Posterior vena cava (tissue), 2 donors: ENCODE measurements at regions not wholly inside any gene's neighbourhood (a gene's known extent, or its start where the extent isn't known, plus 50 kb on each side); places are given as distances from the start of the nearest gene placed in this dataset.

Experiments
- DNase-seq: peaks from one replicate; pipeline ENCODE4 v3.0.0-alpha.2; 2020; ENCODE audit warnings: low spot score
- intact Hi-C, 2 donors: fragments of 100-400 bp; cut with DNase I; formaldehyde crosslinking; loops; one replicate each; pipeline versions ENCODE4 v1.14.1 to v1.14.2; 2022 to 2023
- donor health status: DM: yes; HTN: yes; CAD: no.
- donor health status: DM: yes; HTN: yes; CAD: no.

DNA sequence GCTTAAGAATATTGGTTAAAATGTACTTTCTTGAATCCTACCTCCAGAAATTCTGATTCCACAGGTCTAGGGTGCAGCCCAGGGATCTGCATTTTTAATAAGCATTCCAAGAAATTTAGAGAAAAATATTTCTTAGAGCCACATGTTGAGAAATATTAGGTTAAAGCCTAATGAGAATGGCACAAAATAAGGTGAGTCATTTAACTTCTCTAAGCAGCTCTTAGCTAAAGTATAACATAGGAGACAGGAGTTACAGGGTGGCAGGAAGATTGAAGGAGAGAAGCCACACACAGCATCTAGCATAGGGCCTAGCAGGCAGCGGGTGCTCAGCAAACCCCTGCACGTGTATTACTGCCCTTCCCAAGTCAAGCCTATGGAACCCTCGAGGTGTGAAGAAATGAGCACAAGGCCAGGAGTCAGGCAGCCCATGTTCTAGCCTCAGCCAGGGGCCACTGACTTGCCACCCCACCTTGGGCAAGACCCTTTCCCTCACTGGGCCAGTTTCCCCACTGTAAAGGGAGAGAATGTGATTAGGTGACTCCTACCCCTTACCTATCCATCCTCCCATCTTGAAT lies 197.1 kb upstream of the TLE3 start:
- intact Hi-C loops = no loop called here

DNA sequence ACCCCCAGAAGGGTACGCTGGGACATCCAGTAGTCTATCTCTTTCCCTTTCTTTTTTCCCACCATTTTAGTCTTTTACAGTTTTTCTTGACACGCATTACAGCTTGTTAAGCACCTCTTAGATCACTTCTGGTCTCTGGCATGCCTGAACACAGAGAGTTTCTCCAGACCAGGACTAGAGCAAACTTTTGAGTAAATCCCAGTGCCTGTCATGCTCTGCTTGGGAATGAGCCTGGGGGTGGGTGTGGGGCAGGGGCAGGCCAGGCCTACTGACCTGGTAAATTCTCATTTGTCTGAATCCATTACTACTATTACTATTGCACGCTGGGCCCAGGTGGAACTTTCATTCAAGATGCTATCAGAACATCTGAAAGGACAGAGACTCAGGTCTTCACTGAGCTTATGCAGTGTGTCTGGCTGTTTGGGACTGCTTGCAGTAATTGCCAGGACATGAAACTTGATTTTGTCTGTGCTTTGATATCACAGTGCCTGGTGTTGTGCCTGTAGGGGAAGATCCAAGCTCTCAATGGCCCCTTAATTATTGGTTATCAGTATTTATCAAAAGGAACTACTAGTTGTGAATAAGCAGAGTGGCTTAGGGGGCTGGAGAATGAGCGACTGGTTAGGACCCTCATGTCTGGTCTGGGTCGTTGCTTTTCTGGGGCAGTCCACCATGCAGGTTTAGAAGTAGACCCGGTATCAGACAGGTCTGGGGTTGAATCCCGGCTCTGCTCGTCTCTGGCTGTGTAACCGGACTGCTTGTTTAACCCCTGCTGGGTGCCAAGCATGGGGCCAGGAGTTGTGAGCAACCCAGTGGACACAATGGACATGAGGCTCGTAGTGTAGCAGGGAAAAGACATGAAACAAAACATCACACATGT lies 196.1 kb upstream of the TLE3 start:
- intact Hi-C loops = no loop called here
- DNase-seq = no peak

More for the DNA sequence above, 197.1 kb upstream of the TLE3 start:
- DNase-seq = no peak

DNA sequence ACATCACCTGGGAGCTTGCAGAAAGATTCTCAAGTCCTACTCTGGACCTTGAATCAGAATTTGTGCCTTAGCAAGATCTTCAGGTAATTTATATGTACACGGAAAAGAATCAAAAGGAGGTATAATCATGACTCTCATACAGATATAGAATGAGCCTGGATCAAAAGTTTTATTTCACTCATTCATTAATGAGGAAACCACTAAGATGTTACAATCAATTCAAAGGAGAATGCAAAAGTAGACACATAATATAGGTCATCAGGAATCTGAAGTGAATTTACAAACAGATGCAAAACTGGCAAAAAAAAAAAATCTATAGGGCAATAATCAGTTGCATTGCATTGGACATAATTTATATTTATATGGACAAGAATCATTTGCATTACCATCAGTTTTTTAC lies 195.4 kb upstream of the TLE3 start:
- intact Hi-C loops = no loop called here
- DNase-seq = no peak

DNA sequence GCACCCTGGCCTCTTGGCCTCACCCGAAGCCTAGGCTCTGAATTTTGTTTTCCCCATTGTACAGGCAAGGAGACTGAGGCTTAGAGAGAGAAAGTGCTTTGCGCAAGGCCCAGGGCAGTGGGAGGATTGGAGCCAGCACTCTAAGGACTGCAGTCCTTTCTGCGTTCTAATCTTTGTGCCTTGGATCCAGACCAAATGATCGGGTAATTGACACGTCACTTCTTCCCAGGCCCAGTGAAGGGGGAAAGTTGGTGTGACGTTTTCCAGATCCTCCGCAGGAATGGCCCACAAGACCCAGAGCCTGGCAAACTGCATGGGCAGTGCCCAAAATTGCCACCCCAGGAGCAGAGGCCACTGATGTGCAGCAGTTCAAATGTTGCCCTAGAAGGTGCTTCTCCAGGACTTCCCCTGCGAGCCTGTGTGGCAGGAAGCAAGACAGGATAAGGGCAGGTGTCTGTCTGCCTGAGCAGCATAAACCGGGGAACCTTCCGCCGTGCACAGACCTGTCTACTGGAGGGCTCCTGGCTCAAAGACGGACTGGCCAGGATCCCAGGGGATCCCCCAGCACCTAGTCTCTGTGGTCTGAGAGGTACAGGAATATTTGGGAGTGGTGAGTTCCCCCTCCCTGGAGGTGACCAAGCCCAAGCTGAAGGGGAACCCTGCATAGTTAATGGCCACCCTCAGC lies 194.5 kb upstream of the TLE3 start:
- DNase-seq = no peak
- intact Hi-C loops = no loop called here

DNA sequence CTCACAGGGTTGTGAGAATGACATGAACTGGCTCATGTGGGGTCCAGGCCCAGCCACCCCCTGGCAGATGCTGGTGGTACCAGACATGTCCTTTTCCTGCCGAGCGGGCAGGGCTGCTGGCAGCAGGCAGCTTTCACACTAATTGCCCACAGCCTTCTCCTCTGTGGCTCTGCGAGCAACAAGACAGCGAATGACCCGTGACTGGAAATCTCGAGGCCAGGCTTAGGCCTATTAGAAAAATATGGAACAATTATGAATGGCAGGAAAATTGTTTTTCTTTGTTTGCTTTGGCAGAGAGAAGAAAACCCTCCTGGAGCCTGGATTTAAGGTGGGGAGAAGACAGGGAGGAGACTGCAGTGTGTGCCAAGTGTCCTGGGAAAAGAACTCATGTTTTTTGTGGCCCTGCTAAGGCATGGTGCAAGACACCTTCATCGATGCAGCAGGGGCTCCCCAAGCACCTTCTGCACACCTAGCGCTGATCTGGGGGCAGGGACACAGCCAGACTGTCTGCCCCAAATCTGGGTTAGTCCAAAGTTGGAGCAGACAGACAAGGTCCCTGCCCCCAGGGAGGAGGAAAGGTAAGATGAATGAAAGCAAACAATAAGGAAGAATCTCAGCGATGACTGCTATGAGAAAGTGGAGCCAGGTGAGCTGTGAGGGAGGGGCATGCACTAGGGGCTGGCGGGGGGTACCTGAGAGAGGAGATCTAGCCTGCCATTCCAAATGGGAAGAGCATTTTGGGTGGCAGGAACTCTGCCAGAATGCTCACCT lies 193.8 kb upstream of the TLE3 start:
- DNase-seq = no peak
- intact Hi-C loops = no loop called here

DNA sequence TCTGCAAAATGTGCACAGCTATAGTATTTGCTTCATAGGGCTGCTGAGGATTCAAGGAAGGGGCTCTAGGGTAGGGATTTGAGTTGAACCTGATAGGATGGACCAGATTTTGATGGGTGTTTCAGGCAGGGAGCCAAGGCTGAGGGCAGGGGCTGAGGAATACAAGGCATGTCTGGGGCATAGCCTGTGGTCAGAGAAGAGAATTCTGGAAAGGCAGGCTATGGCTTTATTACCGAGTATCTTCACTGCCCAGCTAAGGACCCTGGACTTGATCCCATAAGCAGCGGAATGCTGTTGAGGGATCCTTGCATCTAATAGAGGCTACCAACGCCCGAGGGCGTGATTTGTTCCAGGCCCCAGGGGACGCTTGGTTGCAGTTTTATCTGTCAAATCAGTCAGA lies 193.0 kb upstream of the TLE3 start:
- DNase-seq = no peak
- intact Hi-C loops = no loop called here

DNA sequence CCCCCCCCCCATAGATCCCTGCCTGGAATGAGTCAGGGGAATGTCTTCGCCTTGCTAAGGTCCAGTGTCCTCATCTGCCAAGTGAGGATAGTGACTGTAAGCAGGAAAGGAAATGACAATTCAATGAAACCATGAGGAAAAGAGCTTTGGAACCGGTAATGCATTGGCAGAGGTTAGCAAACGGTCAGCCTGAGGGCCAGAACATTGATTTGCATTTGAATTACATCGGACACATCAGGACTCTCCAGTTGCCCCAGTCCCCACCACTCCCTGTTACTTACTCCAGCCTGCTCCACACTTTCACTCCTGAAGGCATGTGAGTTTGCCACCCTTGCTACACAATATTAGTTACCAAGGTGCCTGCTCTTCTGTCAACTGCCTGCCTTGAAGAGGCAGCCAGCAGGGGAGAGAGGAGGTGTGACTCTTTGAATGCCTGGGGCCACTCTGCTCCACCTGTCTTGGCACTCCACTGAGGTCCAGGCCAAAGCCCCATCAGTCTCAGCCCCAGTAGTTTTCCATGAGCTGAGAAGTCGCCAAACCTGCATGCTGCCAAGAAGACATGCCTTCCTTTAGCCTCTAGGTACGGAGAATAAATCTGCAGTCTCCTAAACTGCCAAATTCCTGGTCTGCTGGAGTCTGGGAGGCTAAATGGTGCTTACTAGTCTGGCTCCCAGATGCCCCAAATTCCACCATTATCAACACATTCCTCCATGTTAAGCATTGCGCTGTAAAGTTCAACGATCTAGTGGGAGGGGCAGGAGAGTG lies 191.7 kb upstream of the TLE3 start:
- intact Hi-C loops = no loop called here
- no peak for DNase-seq

DNA sequence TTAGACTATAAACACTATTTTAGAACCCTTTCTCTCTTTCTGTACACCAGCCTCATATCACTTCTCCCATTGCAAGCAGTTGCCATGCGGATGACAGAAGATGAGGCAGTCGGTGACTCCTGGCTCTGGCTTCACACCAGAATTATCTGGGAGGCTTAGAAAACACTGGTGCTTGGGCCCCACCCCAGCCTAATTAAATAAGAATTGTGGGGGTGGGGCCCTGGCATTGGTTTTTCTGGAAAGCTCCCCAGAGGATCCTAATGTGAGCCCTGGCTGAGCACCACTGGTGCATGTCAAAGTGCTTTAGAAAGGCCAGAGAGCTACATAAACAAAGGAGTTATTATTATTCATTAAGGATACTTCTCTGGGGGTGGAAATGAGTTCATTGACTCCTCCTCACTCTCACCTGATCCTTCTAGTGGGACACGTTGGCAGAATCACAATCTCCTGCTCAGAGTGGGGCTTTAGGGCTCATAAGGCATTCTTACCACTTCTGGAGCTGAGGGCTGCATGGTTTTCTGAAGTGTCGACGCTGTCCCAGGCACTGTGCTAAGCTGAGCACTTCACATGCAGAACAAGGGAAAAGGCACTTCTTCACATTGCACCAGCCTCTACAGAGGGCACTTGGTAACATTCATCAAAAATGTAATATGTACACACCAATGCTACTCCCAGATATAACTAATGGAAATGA lies 188.5 kb upstream of the TLE3 start:
- DNase-seq = no peak
- intact Hi-C loops = no loop called here

DNA sequence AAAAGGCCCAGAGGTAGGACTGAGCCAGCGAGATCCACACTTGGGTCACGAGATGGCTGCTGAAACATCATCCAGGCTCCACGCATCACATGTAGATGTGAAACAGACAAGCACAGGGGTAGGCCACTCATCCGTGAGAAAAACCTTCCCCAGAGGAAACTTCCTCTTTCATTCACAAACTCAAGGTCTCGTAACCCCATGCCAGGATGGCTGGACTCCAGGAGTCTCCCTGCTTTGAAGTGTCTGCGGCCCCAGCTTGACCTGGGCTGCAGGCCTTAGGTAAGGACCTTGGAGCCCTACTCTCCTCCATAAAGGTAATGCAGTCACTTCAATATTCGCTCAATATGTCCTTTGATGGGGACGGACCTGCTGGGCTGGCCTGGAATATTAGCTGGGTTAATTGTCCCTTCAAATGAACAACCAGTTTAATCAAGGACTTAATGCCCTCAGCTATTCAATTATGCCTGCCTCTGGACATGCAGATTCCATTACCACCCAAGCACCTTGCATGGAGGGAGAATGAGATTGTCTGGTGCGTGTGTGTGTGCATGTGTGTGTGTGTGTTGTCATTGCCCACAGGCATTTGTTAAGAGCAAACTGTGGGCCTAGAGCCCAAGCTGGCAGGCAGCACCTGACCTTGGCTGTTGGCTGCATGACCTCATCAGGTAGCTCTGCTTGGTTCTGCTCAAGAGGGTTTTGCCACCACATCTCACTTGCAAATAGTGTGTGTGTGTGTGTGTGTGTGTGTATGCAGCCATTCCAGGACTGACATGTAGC lies 186.9 kb upstream of the TLE3 start:
- no peak for DNase-seq
- intact Hi-C loops = no loop called here

DNA sequence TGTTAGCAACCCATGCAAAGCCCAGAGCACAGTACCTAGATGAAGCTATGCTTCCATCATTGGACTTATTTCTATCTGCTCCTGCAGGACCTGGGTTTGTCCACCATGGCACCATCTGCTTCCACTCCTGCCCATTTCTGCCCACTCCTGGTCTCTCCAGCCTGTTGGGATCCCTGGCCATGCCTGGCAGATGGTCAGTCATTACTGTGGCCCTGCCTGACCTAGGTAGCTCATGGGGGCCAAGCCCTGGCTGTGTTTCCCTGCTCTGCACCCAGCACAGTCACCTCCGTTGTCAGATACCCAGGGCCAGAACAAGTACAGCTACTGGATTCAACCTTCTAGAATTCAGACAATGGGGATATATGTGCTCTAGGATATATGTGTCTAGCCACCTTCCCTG lies 185.8 kb upstream of the TLE3 start:
- intact Hi-C loops = no loop called here
- no peak for DNase-seq

DNA sequence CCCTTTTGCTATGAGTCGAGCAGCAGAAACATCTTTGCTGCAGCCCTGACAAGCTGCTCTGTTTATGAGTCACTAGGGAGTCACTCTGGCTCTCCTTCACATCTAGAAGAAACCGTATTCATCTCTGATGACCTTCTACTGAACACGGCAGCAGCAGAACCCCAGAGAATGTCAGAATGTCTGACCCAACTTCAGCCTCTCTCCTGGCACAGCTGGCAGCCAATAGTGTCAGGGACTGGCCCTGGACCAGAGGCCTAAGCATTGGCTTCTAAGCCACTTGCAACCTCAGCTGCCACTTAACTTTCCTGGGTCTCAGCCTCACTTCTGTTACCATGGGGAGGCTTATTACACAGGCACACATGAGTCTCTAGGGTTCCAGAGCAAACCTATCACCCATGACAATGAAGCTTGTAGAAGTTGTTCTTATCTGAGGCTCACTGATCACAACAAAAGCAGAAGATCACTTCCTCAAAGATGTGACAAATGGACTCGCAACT lies 184.1 kb upstream of the TLE3 start:
- intact Hi-C loops = no loop called here
- peak; percentile 82 for DNase-seq

DNA sequence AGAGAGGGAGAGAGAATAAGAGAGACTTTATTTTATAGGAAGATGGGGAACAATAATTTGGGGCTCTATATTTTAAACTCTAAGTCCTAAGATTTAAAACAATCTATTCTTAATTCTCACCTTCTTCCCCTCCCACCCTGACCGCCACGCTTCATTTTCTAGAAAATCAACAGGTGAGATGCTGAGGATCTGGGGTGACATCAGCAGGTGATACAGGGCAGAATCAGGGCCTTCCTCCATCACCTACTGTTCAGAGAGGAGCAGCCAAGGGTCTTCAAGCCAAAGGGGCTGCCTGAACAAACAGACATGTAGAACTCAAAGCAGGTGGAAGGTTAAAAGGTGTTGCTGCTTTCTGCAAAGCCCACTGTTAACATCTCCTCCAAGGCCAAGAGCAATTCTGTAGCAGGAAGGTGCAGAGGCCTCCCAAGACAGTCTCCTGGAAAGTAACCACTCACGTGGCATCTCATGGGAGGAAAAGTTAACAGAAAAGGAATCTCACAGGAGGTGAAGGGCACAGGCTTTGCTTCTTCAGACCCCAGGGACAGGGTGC lies 183.6 kb upstream of the TLE3 start:
- no peak for DNase-seq
- intact Hi-C loops = no loop called here

DNA sequence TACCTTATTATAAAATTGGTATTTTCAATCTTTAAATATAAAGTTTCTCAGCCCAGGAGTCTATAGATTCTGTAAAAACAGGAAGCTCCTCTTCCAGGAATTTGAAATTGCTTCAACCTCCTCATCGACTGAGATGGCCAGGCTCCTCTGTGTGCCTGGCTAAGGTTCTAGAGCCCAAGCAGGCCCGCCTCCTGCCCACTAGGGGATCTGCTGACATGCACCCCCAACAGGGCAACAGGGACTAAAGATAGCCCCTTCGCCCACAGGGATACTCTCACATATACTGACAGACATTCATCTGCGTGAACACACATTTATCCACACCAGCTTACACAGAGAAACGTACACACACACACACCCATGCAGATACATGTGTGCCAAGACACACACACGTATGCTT lies 183.1 kb upstream of the TLE3 start:
- peak; percentile 22 for DNase-seq
- intact Hi-C loops = no loop called here

DNA sequence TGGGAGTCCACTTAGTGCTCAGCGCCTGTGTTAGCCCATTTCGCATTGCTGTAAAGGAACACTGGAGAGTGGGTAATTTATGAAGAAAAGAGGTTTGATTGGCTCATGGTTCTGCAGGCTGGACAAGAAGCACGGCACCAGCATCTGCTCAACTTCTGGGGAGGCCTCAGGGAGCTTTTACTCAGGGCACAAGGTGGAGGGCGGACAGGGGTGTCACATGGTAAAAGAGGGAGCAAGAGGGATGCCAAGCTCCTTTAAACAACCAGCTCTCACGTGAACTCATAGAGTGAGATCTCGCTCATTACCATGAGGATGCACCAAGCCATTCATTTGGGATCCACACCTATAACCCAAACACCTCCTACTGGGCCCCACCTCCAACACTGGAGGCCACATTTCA lies 181.4 kb upstream of the TLE3 start:
- DNase-seq = peak; percentile 25
- intact Hi-C loops = no loop called here

DNA sequence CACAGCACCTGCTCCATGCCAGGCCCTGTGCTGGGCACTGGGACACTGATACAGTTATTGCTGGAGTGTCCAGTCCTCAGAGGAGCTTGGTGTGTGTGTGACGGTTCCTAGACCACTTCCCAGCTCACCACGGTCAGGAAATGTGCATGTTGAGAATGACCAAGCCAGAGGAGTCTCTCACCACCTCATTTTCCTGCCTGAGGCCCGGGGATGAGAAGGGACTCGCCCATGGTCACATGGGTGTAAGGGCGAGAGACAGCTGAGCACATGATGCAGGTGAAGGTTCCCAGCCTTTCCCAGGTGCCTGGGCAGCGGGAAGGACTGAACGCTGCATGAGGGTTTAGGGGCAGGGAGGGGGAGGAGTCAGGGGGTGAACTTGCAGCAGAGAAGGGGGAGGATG lies 180.9 kb upstream of the TLE3 start:
- peak; percentile 26 for DNase-seq

DNA sequence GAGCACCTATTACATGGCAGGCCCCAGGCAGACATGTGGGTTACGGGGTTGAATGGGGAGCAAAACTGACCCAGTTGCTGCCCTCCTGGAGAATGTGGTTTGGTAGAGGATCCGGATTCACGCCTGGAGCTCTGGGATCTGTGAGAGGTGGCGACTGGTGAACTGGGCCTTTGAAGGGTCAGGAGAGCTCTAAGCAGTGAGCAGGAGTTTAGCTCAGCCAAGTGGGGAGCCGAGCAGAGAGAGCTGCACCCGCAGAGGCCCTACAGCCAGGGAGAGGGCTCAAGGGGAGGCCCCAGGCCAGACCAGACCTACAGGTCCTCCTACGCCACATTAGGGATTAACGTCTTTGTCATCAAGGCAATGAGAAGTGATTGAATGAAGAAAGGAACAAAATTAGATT lies 179.8 kb upstream of the TLE3 start:
- peak; percentile 11 for DNase-seq
- intact Hi-C loops = no loop called here

More for the DNA sequence above, 180.9 kb upstream of the TLE3 start:
- intact Hi-C loops = no loop called here

DNA sequence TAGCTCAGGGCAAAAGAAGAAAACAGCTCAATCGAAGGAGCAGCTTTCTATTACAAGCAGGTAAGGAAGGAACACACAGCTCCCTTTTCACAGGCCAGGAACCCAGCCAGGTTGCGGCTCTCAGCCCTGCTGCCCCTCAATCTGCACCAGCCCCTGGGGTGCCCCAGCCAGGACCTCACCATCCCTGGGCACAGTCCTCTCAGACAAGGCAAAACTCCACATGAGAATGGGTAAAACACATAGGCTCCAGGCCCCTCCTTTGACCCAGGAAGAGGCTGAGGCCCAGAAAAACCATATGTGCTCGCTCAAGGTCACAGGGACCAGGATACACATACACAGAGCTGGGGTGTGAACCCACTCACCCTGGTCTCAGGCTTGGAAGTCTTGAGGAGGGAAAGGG lies 178.7 kb upstream of the TLE3 start:
- intact Hi-C loops = no loop called here
- peak; percentile 12 for DNase-seq
